HG03039 (cell line): ENCODE measurements at regions not wholly inside any gene's neighbourhood (a gene's known extent, or its start where the extent isn't known, plus 50 kb on each side); places are given as distances from the start of the nearest gene placed in this dataset.

Experiments used
- ATAC-seq: cut with Tn5 transposase; IDR thresholded peaks from one replicate; pipeline ENCODE4 v1.9.1; 2021; ENCODE audit warnings: mild to moderate bottlenecking, moderate library complexity; ENCODE audit not compliant: unreplicated experiment

DNA sequence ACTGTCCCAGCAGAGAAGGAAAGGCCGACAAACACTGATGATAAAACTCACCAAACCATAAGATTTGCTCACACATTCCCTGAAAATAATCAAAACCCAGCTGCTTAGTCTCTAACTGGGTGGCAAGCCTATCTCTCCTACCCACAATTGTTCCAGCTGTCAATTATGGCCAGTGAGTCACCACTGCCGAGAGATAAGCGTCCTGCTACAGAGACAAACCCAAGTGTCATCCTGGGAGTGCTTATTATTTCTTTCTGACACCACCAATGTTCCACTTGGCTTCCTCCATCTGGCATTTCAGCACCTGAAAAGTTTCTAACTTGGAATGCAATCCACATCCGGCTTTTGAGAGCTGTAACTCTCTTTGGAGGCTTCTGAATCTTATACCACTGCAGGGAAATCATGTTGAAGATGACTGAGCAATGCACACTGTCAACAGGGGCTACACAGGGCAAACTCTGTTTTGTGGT is 51.5 kb upstream of the VAV3 start:
- no peak for ATAC-seq
